ENCODE measurements at regions not wholly inside any gene's neighbourhood (a gene's known extent, or its start where the extent isn't known, plus 50 kb on each side); places are given as distances from the start of the nearest gene placed in this dataset.

DNA sequence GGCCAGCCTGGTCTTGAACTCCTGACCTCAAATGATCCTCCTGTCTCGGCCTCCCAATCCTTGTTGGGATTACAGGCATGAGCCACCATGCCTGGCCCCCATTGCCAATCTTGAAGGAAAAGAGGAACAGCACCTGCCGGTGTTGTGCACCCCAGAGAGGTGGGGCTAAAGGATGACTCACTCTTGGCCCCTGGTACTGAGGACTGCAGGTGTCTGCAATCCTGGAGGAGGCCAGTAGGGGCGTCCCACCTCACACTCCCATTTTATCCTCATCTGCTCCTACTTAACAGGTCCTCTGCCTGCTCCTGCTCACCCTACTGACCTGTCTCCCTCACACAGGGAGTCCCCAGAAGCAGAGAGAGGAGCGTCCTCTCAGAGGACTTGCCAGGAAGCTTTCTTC is 390.4 kb downstream of the ARHGEF28 start:
- Histone ChIP-seq H3K9me3 (ENCODE audit: low read length) (no peaks in the 10 kb centered on the region), H3K4me2 (ENCODE audit: low read length) (peak overlapping the region; percentile 41; the same call in 1 of the 2 replicates), H3K36me3 (ENCODE audit: low read depth, low read length) (no peaks in the 10 kb centered on the region), H3K27me3 (ENCODE audit: low read length) (no peaks in the 10 kb centered on the region), H3F3A (ENCODE audit: low read length, unreplicated experiment) (peaks cover 4% of the 10 kb centered on the region), H3K9ac (ENCODE audit: low read length) (no peak overlapping the region), H3K4me1 (ENCODE audit: insufficient read depth, low read length) (peaks cover 26% of the 10 kb centered on the region), H3K9me2 (replicated peaks; ENCODE audit: low read length) (no peaks in the 10 kb centered on the region), H3K79me2 (ENCODE audit: low read length) (no peaks in the 10 kb centered on the region), H2AFZ (ENCODE audit: low read length) (no peak overlapping the region), H3K27ac (ENCODE audit: low read length) (peak overlapping the region; percentile 96), H3K4me3 (ENCODE audit: low read length) (no peak overlapping the region), H4K20me1 (ENCODE audit: low read length) (no peaks in the 10 kb centered on the region)
- DNase-seq (no peak), ATAC-seq (no peak)
- POLR2A ChIA-PET (ENCODE audit: unreplicated experiment), result no interaction called here
- CTCF ChIA-PET, result no interaction called here
- intact Hi-C loops (cut with micrococcal nuclease), result loop anchor here (5.0 kb wide), 1 partner anchor 46 kb away; no protein-coding TSS in a partner anchor
- BruUV-seq (replicated peaks), result no TSS peak
- TF ChIP-seq EZH2 (IDR thresholded peaks at IDR 0.05; ENCODE audit: low read length, unreplicated experiment) (no peak), EZH2phosphoT487 (IDR thresholded peaks at IDR 0.05; ENCODE audit: borderline replicate concordance, low read length) (no peak)
- TF ChIP-seq, protein P1, sequence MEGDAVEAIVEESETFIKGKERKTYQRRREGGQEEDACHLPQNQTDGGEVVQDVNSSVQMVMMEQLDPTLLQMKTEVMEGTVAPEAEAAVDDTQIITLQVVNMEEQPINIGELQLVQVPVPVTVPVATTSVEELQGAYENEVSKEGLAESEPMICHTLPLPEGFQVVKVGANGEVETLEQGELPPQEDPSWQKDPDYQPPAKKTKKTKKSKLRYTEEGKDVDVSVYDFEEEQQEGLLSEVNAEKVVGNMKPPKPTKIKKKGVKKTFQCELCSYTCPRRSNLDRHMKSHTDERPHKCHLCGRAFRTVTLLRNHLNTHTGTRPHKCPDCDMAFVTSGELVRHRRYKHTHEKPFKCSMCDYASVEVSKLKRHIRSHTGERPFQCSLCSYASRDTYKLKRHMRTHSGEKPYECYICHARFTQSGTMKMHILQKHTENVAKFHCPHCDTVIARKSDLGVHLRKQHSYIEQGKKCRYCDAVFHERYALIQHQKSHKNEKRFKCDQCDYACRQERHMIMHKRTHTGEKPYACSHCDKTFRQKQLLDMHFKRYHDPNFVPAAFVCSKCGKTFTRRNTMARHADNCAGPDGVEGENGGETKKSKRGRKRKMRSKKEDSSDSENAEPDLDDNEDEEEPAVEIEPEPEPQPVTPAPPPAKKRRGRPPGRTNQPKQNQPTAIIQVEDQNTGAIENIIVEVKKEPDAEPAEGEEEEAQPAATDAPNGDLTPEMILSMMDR (conservative IDR thresholded peaks at IDR 0.05; ENCODE audit: low read depth, low read length), result peak; percentile 29

DNA sequence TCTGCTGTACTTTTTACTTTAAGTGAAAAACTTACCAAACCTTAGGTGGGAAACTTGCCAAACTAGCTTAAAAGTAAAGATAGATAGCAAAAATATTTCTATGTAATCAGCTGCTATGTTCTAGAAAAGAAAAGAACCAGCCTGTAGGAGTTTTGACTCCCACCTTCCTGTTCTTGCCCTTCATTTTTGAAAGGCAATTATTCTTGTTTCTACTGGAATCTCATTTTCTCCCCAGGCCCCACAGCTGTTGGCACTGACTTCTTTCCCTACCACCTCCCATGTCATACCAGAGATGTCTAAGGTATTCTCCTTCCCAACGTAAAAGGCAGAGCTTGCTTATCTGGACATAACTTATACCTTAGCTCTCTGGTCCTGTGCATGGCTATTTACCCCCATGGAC is 389.7 kb downstream of the ARHGEF28 start:
- no peak overlapping the region for H2AFZ ChIP-seq (ENCODE audit: low read length)
- no peaks in the 10 kb centered on the region for H4K20me1 ChIP-seq (ENCODE audit: low read length)
- peaks cover 26% of the 10 kb centered on the region for H3K4me1 ChIP-seq (ENCODE audit: insufficient read depth, low read length)
- no TSS peak for BruUV-seq (replicated peaks)
- H3K9ac ChIP-seq (ENCODE audit: low read length), result no peak overlapping the region
- no peaks in the 10 kb centered on the region for H3K9me2 ChIP-seq (replicated peaks; ENCODE audit: low read length)
- no peak overlapping the region for H3K4me3 ChIP-seq (ENCODE audit: low read length)
- intact Hi-C loops (cut with micrococcal nuclease), result loop anchor here (5.0 kb wide), 1 partner anchor 47 kb away; no protein-coding TSS in a partner anchor
- H3F3A ChIP-seq (ENCODE audit: low read length, unreplicated experiment), result peaks cover 4% of the 10 kb centered on the region
- H3K27me3 ChIP-seq (ENCODE audit: low read length), result no peaks in the 10 kb centered on the region
- H3K79me2 ChIP-seq (ENCODE audit: low read length), result no peaks in the 10 kb centered on the region
- CTCF ChIA-PET, result no interaction called here
- POLR2A ChIA-PET (ENCODE audit: unreplicated experiment), result no interaction called here
- H3K4me2 ChIP-seq (ENCODE audit: low read length), result no peak overlapping the region
- no peaks in the 10 kb centered on the region for H3K9me3 ChIP-seq (ENCODE audit: low read length)
- ATAC-seq (no peak), DNase-seq (no peak)
- no peak overlapping the region for H3K27ac ChIP-seq (ENCODE audit: low read length)
- H3K36me3 ChIP-seq (ENCODE audit: low read depth, low read length), result no peaks in the 10 kb centered on the region
- TF ChIP-seq EZH2phosphoT487 (IDR thresholded peaks at IDR 0.05; ENCODE audit: borderline replicate concordance, low read length) (no peak), EZH2 (IDR thresholded peaks at IDR 0.05; ENCODE audit: low read length, unreplicated experiment) (no peak)
- TF ChIP-seq, protein P1 (conservative IDR thresholded peaks at IDR 0.05; ENCODE audit: low read depth, low read length), result no peak

DNA sequence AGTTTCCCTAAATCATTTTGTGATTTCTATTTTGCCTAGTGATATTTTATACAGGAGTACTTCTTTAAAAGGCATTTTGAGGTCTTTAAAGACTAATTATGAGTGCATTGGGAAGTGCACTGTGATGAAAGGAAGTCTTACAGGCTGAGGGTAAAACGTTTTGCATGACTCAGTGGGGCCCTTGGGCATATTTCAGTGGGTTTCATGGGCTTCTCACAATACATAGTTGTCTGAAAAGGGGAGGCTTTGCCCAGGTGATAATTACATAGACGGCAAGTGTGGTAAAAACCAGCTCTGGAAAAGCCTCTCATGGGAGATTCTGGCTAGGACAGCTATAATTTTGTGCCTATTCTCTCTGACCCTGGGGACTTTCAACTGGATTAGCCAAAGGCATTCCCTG is 387.2 kb downstream of the ARHGEF28 start:
- Histone ChIP-seq H3K4me1 (ENCODE audit: insufficient read depth, low read length) (peaks cover 18% of the 10 kb centered on the region), H3F3A (ENCODE audit: low read length, unreplicated experiment) (peaks cover 4% of the 10 kb centered on the region), H3K9ac (ENCODE audit: low read length) (no peak overlapping the region), H3K27me3 (ENCODE audit: low read length) (no peaks in the 10 kb centered on the region), H3K4me2 (ENCODE audit: low read length) (no peak overlapping the region), H3K9me3 (ENCODE audit: low read length) (no peaks in the 10 kb centered on the region), H4K20me1 (ENCODE audit: low read length) (no peaks in the 10 kb centered on the region), H3K36me3 (ENCODE audit: low read depth, low read length) (no peaks in the 10 kb centered on the region), H3K4me3 (ENCODE audit: low read length) (no peak overlapping the region), H3K9me2 (replicated peaks; ENCODE audit: low read length) (no peaks in the 10 kb centered on the region), H3K27ac (ENCODE audit: low read length) (no peak overlapping the region), H3K79me2 (ENCODE audit: low read length) (no peaks in the 10 kb centered on the region), H2AFZ (ENCODE audit: low read length) (no peak overlapping the region)
- TF ChIP-seq EZH2phosphoT487 (IDR thresholded peaks at IDR 0.05; ENCODE audit: borderline replicate concordance, low read length), result no peak
- TF ChIP-seq EZH2 (IDR thresholded peaks at IDR 0.05; ENCODE audit: low read length, unreplicated experiment), result no peak
- TF ChIP-seq, protein P1 (conservative IDR thresholded peaks at IDR 0.05; ENCODE audit: low read depth, low read length), result no peak
- CTCF ChIA-PET, result no interaction called here
- intact Hi-C loops (cut with micrococcal nuclease), result no loop called here
- ATAC-seq (no peak), DNase-seq (no peak)
- BruUV-seq (replicated peaks), result no TSS peak
- POLR2A ChIA-PET (ENCODE audit: unreplicated experiment), result no interaction called here
